ENCODE measurements at regions not wholly inside any gene's neighbourhood (a gene's known extent, or its start where the extent isn't known, plus 50 kb on each side); places are given as distances from the start of the nearest gene placed in this dataset.

DNA sequence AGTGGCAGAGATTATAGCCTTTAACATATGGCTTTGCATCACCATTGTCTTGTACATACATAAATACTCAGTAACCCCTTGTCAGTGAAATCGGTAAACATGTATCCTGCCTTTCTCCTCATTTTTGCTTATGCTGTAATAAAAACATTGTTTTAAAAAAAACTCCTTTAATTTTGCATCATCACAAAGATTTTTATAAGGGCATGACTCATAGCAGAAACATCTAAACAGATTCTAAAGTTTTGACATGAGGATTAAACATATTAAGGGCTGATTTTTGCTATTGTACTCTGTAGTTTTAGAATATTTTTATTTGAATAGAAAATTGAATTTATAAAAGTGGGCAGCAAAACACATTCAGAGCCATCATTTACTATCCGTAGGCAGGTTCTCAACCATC, 275.9 kb downstream of the ZIC4 start:
- TF ChIP-seq, protein P1, sequence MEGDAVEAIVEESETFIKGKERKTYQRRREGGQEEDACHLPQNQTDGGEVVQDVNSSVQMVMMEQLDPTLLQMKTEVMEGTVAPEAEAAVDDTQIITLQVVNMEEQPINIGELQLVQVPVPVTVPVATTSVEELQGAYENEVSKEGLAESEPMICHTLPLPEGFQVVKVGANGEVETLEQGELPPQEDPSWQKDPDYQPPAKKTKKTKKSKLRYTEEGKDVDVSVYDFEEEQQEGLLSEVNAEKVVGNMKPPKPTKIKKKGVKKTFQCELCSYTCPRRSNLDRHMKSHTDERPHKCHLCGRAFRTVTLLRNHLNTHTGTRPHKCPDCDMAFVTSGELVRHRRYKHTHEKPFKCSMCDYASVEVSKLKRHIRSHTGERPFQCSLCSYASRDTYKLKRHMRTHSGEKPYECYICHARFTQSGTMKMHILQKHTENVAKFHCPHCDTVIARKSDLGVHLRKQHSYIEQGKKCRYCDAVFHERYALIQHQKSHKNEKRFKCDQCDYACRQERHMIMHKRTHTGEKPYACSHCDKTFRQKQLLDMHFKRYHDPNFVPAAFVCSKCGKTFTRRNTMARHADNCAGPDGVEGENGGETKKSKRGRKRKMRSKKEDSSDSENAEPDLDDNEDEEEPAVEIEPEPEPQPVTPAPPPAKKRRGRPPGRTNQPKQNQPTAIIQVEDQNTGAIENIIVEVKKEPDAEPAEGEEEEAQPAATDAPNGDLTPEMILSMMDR (IDR thresholded peaks at IDR 0.05) = no peak
- no peak for TF ChIP-seq POLR2A (IDR thresholded peaks at IDR 0.05)

Measured in thyroid gland (tissue), 4 donors.